HepG2 (cell line): ENCODE measurements at regions not wholly inside any gene's neighbourhood (a gene's known extent, or its start where the extent isn't known, plus 50 kb on each side); places are given as distances from the start of the nearest gene placed in this dataset.
A peak's percentile ranks its signal among the peaks of the same experiment; 100 is the strongest.

Experiments
- ATAC-seq: fragments of 200-7000 bp; cut with Tn5 transposase; 3 replicates; pipeline ENCODE4 v1.9.1; 2020; ENCODE audit warnings: mild to moderate bottlenecking, moderate library complexity
- BruUV-seq: library from RNA; stranded (reverse); fragments of 400-500 nt; replicated peaks from 2 replicates; lab custom pipeline; 2021; lab: Mats Ljungman, UMichigan
- CTCF ChIA-PET: fragments of 300-600 bp; formaldehyde crosslinking; extraction: SDS; loops from one replicate; lab custom pipeline; 2021; ENCODE audit warnings: low total read pairs, inconsistent platforms, low intra/inter-chr PET ratio; lab: Yijun Ruan, JAX
- POLR2A ChIA-PET: fragments of 350-600 bp; sonication (Branson Sonifier 250); formaldehyde crosslinking; loops from one replicate; lab custom pipeline; 2020; ENCODE audit warnings: antibody characterized with exemption, inconsistent platforms; lab: Yijun Ruan, JAX
- DNase-seq: peaks from one replicate; pipeline ENCODE4 v3.0.0-alpha.2; 2015; ENCODE audit warnings: low spot score
- FAIRE-seq: peaks from 3 replicates; lab custom pipeline; 2011; peaks lifted over from hg19 to GRCh38; lab: Jason Lieb, UNC
- H2AFZ ChIP-seq: one replicate; pipeline ENCODE4 v1.6.1; 2011; ENCODE audit warnings: low read length, inconsistent platforms
- H3K27ac ChIP-seq: fragments of 300-600 bp; 3 replicates; pipeline ENCODE4 v1.8.0; 2011; ENCODE audit warnings: mixed run types, mild to moderate bottlenecking, mixed read lengths, low read length, inconsistent platforms; ENCODE audit not compliant: insufficient read depth; ENCODE audit errors: extremely low read length
- H3K27me3 ChIP-seq, 2 experiments: fragments of 200-600 bp in 1 of 2; 2 replicates in 1 of 2; 3 replicates in 1 of 2; pipeline versions ENCODE4 v1.6.0 to v1.8.0; 2011; ENCODE audit warnings: low read length in 2 of 2, mild to moderate bottlenecking in 2 of 2, moderate library complexity in 2 of 2, inconsistent platforms in 1 of 2; ENCODE audit not compliant: insufficient read depth in 2 of 2, control insufficient read depth in 1 of 2
- H3K36me3 ChIP-seq, 2 experiments: fragments of 200-600 bp in 1 of 2; replicated peaks in 1 of 2; 2 replicates in 1 of 2; 3 replicates in 1 of 2; pipeline versions ENCODE4 v1.5.1 to v1.8.0; 2011; ENCODE audit warnings: low read length in 2 of 2, inconsistent platforms in 1 of 2; ENCODE audit not compliant: insufficient read depth in 2 of 2, control insufficient read depth in 1 of 2
- H3K4me1 ChIP-seq: 2 replicates; pipeline ENCODE4 v1.5.1; 2012; ENCODE audit warnings: low read length, inconsistent platforms; ENCODE audit not compliant: insufficient read depth
- H3K4me2 ChIP-seq: 2 replicates; pipeline ENCODE4 v1.6.0; 2011; ENCODE audit warnings: low read depth, low read length, inconsistent platforms
- H3K4me3 ChIP-seq, 3 experiments: fragments of 200-600 bp in 1 of 3; sonication (generic), shearing (Covaris generic) in 1 of 3; replicated peaks in 1 of 3; 2 replicates each; pipeline ENCODE4 v1.5.1; 2011 to 2016; ENCODE audit warnings: low read length in 3 of 3, inconsistent platforms in 2 of 3, low read depth in 2 of 3, mild to moderate bottlenecking in 2 of 3, control low read depth in 1 of 3, mixed read lengths in 1 of 3; ENCODE audit not compliant: insufficient read depth in 1 of 3
- H3K79me2 ChIP-seq: one replicate; pipeline ENCODE4 v1.6.1; 2011; ENCODE audit warnings: low read length, inconsistent platforms; ENCODE audit not compliant: insufficient read depth
- H3K9ac ChIP-seq: 2 replicates; pipeline ENCODE4 v1.6.0; 2011; ENCODE audit warnings: mild to moderate bottlenecking, low read depth, low read length, inconsistent platforms; ENCODE audit not compliant: insufficient read depth
- H3K9me3 ChIP-seq: 2 replicates; pipeline ENCODE4 v1.5.1; 2012; ENCODE audit warnings: mild to moderate bottlenecking, low read length
- H4K20me1 ChIP-seq: 2 replicates; pipeline ENCODE4 v1.6.0; 2011; ENCODE audit warnings: inconsistent platforms, mild to moderate bottlenecking, low read length, moderate library complexity; ENCODE audit not compliant: insufficient read depth
- DMAP1 ChIP-seq: IDR thresholded peaks from 2 replicates; pipeline ENCODE4 v1.6.1; 2016
- HOXA3 ChIP-seq: sonication (generic); formaldehyde crosslinking; IDR thresholded peaks from 2 replicates; pipeline ENCODE4 v1.5.0; 2020; ENCODE audit warnings: missing genetic modification reagents
- MAFF ChIP-seq: IDR thresholded peaks from 2 replicates; pipeline ENCODE4 v1.6.1; 2011; ENCODE audit warnings: low read depth, low read length, improper control_type of control experiment
- MAFK ChIP-seq, 2 experiments: IDR thresholded peaks in 1 of 2; conservative IDR thresholded peaks in 1 of 2; 2 replicates each; pipeline ENCODE4 v1.6.1; 2011; ENCODE audit warnings: improper control_type of control experiment in 2 of 2, low read length in 2 of 2
- MYPOP ChIP-seq: sonication (generic); formaldehyde crosslinking; IDR thresholded peaks from 2 replicates; pipeline ENCODE4 v1.8.1; 2023; ENCODE audit warnings: mild to moderate bottlenecking, moderate library complexity, missing genetic modification reagents
- NPAS2 ChIP-seq: sonication (generic); formaldehyde crosslinking; IDR thresholded peaks from 2 replicates; pipeline ENCODE4 v1.8.0; 2022; ENCODE audit warnings: mild to moderate bottlenecking, missing genetic modification reagents, borderline replicate concordance
- RFX5 ChIP-seq: IDR thresholded peaks from 2 replicates; pipeline ENCODE4 v1.6.1; 2011; ENCODE audit warnings: low read depth, low read length, improper control_type of control experiment
- TAF1 ChIP-seq: sonication (generic); formaldehyde crosslinking; IDR thresholded peaks from 2 replicates; pipeline ENCODE4 v1.4.0; 2020; ENCODE audit warnings: missing genetic modification reagents
- ZBTB20 ChIP-seq: sonication (generic); formaldehyde crosslinking; IDR thresholded peaks from 2 replicates; pipeline ENCODE4 v1.8.1; 2023; ENCODE audit warnings: missing genetic modification reagents, low read depth, mild to moderate bottlenecking, borderline replicate concordance
- ZNF318 ChIP-seq: sonication (generic); formaldehyde crosslinking; IDR thresholded peaks from 2 replicates; pipeline ENCODE4 v1.4.0; 2020; ENCODE audit warnings: mild to moderate bottlenecking, missing genetic modification reagents
- ZNF777 ChIP-seq: sonication (generic); formaldehyde crosslinking; IDR thresholded peaks from 2 replicates; pipeline ENCODE4 v1.4.0; 2020; ENCODE audit warnings: missing genetic modification reagents
- WGBS: methylation state at CpG from one replicate; pipeline ENCODE4 v1.1.6; 2017; ENCODE audit warnings: low lambda C conversion rate; 5-methylcytosine and 5-hydroxymethylcytosine counted together
- in situ Hi-C: cut with HindIII; loops from 2 replicates; pipeline ENCODE4 v1.10.0; 2017; ENCODE audit warnings: low pct_unique_long_range_greater_than_20kb; ENCODE audit not compliant: extremely low pct_ligation_motif_present
- intact Hi-C: fragments of 100-400 bp; cut with micrococcal nuclease; formaldehyde crosslinking; loops from one replicate; pipeline ENCODE4 v1.10.0; 2022; ENCODE audit not compliant: unreplicated experiment

GRCh38 chr4:164301430-164301829 is 452.5 kb upstream of the SMIM31 start:
- Histone ChIP-seq H3K9me3 (no peaks in the 10 kb centered on the region), H3K4me2 (no peak overlapping the region), H4K20me1 (no peaks in the 10 kb centered on the region), H3K4me3 (no peak overlapping the region), H3K27me3 (no peaks in the 10 kb centered on the region), H3K9ac (no peak overlapping the region), H2AFZ (no peak overlapping the region), H3K79me2 (no peaks in the 10 kb centered on the region), H3K36me3 (no peaks in the 10 kb centered on the region), H3K27ac (no peak overlapping the region), H3K4me1 (no peaks in the 10 kb centered on the region)
- BruUV-seq, result no TSS peak
- FAIRE-seq (no peak), DNase-seq (no peak), ATAC-seq (no peak)
- POLR2A ChIA-PET, result no interaction called here
- intact Hi-C loops, result no loop called here
- CTCF ChIA-PET, result no interaction called here
- 3% methylated on average over 3 of the region's 3 CpGs for WGBS
- in situ Hi-C loops, result no loop called here
- TF ChIP-seq MAFK (conservative IDR thresholded peaks at IDR 0.05 in 1 of 2, IDR thresholded peaks at IDR 0.05 in 1 of 2; ENCODE audit: low read length in 2 of 2) (peak; percentile 80 to 93), NPAS2 (no peak), HOXA3 (CRISPR knock-in tag) (no peak), MAFF (peak; percentile 87), RFX5 (no peak)

- Histone ChIP-seq H3K27ac (no peak overlapping the region), H3K27me3 (no peaks in the 10 kb centered on the region), H3K79me2 (no peaks in the 10 kb centered on the region), H3K4me2 (no peak overlapping the region), H3K36me3 (no peaks in the 10 kb centered on the region), H4K20me1 (no peaks in the 10 kb centered on the region), H3K4me3 (no peak overlapping the region), H3K9ac (no peak overlapping the region), H2AFZ (no peak overlapping the region), H3K4me1 (no peaks in the 10 kb centered on the region), H3K9me3 (no peaks in the 10 kb centered on the region)
- intact Hi-C loops, result no loop called here
- CTCF ChIA-PET, result no interaction called here
- ATAC-seq, result no peak
- BruUV-seq, result no TSS peak
- POLR2A ChIA-PET, result no interaction called here
- in situ Hi-C loops, result no loop called here
- 0% methylated on average over 2 of the region's 2 CpGs for WGBS
- no peak for FAIRE-seq
- no peak for DNase-seq
- TF ChIP-seq ZNF777 (CRISPR knock-in tag) (no peak), DMAP1 (CRISPR knock-in tag) (no peak), MYPOP (no peak), TAF1 (CRISPR knock-in tag) (no peak), ZBTB20 (CRISPR knock-in tag) (no peak), ZNF318 (CRISPR knock-in tag) (no peak)
These were observed 449.8 kb upstream of the SMIM31 start for GRCh38 chr4:164304101-164304639.
